ENCODE measurements at regions not wholly inside any gene's neighbourhood (a gene's known extent, or its start where the extent isn't known, plus 50 kb on each side); places are given as distances from the start of the nearest gene placed in this dataset.
A peak's percentile ranks its signal among the peaks of the same experiment; 100 is the strongest.
"Not testable (repeated sequence)": the region's sequence is repeated elsewhere in the genome, so short reads cannot be mapped to it uniquely, and the experiment has no call there.

GRCh38 chr21:35206141-35207125, 157.3 kb upstream of the RUNX1 start:
- DNase-seq (ENCODE audit: low read depth in 2 of 2), result peak in 1 of 2 donors; percentile 54

GRCh38 chr21:35204850-35205541, 155.9 kb upstream of the RUNX1 start:
- DNase-seq (ENCODE audit: low read depth in 2 of 2), result peak; percentile 86 to 94

- DNase-seq (ENCODE audit: low read depth in 2 of 2), result peak; percentile 3 to 52
Measured at GRCh38 chr21:35204125-35204524, 155.0 kb upstream of the RUNX1 start.

GRCh38 chr21:35203093-35203977, 154.2 kb upstream of the RUNX1 start:
- DNase-seq (ENCODE audit: low read depth in 2 of 2), result peak in 1 of 2 donors; percentile 96

- DNase-seq (ENCODE audit: low read depth in 2 of 2), result no peak
Measured at GRCh38 chr21:35202431-35202830, 153.3 kb upstream of the RUNX1 start.

- DNase-seq (ENCODE audit: low read depth in 2 of 2), result no peak
Measured at GRCh38 chr21:35201799-35202198, 152.7 kb upstream of the RUNX1 start.

GRCh38 chr21:35201288-35201687, 152.2 kb upstream of the RUNX1 start:
- DNase-seq (ENCODE audit: low read depth in 2 of 2), result no peak

GRCh38 chr21:35199733-35200015, 150.6 kb upstream of the RUNX1 start:
- no peak for DNase-seq (ENCODE audit: low read depth in 2 of 2)

GRCh38 chr21:35198982-35199732, 150.1 kb upstream of the RUNX1 start:
- DNase-seq (ENCODE audit: low read depth in 2 of 2), result no peak

GRCh38 chr21:35198565-35198964, 149.5 kb upstream of the RUNX1 start:
- DNase-seq (ENCODE audit: low read depth in 2 of 2), result no peak

- DNase-seq (ENCODE audit: low read depth in 2 of 2), result peak in 1 of 2 donors; percentile 92
Measured at GRCh38 chr21:35197992-35198431, 148.9 kb upstream of the RUNX1 start.

GRCh38 chr21:35197191-35197590, 148.1 kb upstream of the RUNX1 start:
- no peak for DNase-seq (ENCODE audit: low read depth in 2 of 2)

- no peak for DNase-seq (ENCODE audit: low read depth in 2 of 2)
Measured at GRCh38 chr21:35196128-35196527, 147.0 kb upstream of the RUNX1 start.

GRCh38 chr21:35195232-35195631, 146.1 kb upstream of the RUNX1 start:
- peak in 1 of 2 donors; percentile 61 for DNase-seq (ENCODE audit: low read depth in 2 of 2)

GRCh38 chr21:35191754-35192153, 142.7 kb upstream of the RUNX1 start:
- DNase-seq (ENCODE audit: low read depth in 2 of 2), result no peak

GRCh38 chr21:35191128-35191527, 142.0 kb upstream of the RUNX1 start:
- no peak for DNase-seq (ENCODE audit: low read depth in 2 of 2)

- peak in 1 of 2 donors; percentile 45 for DNase-seq (ENCODE audit: low read depth in 2 of 2)
Measured at GRCh38 chr21:35190201-35190701, 141.1 kb upstream of the RUNX1 start.

- DNase-seq (ENCODE audit: low read depth in 2 of 2), result peak in 1 of 2 donors; percentile 19
Measured at GRCh38 chr21:35189077-35189863, 140.2 kb upstream of the RUNX1 start.

- DNase-seq (ENCODE audit: low read depth in 2 of 2), result not testable (repeated sequence)
Measured at GRCh38 chr21:35183389-35183788, 134.3 kb upstream of the RUNX1 start.
